GM19452 (cell line): ENCODE measurements at regions not wholly inside any gene's neighbourhood (a gene's known extent, or its start where the extent isn't known, plus 50 kb on each side); places are given as distances from the start of the nearest gene placed in this dataset.

Experiments
- ATAC-seq: cut with Tn5 transposase; IDR thresholded peaks from one replicate; pipeline ENCODE4 v1.9.1; 2021; ENCODE audit not compliant: unreplicated experiment

- no peak for ATAC-seq
These were observed 296.8 kb downstream of the WDR72 start for GRCh38 chr15:53462651-53463050.

- ATAC-seq, result no peak
These were observed 297.8 kb downstream of the WDR72 start for GRCh38 chr15:53461677-53462076.

- no peak for ATAC-seq
These were observed 300.7 kb downstream of the WDR72 start for GRCh38 chr15:53458736-53459135.

GRCh38 chr15:53457479-53457878 lies 302.0 kb downstream of the WDR72 start:
- no peak for ATAC-seq

- no peak for ATAC-seq
These were observed 304.4 kb downstream of the WDR72 start for GRCh38 chr15:53454843-53455721.

- ATAC-seq, result no peak
These were observed 305.0 kb downstream of the WDR72 start for GRCh38 chr15:53454535-53454842.

- ATAC-seq, result no peak
These were observed 306.0 kb downstream of the WDR72 start for GRCh38 chr15:53453253-53454105.

- ATAC-seq, result no peak
These were observed 311.0 kb downstream of the WDR72 start for GRCh38 chr15:53448232-53449015.

GRCh38 chr15:53447742-53448141 lies 311.7 kb downstream of the WDR72 start:
- ATAC-seq, result no peak

- no peak for ATAC-seq
These were observed 312.3 kb downstream of the WDR72 start for GRCh38 chr15:53447053-53447574.

- ATAC-seq, result no peak
These were observed 313.1 kb downstream of the WDR72 start for GRCh38 chr15:53446376-53446775.

GRCh38 chr15:53445531-53445930 lies 313.9 kb downstream of the WDR72 start:
- ATAC-seq, result no peak

- ATAC-seq, result no peak
These were observed 321.2 kb downstream of the WDR72 start for GRCh38 chr15:53437985-53438841.

- no peak for ATAC-seq
These were observed 322.1 kb downstream of the WDR72 start for GRCh38 chr15:53437366-53437765.

- no peak for ATAC-seq
These were observed 325.2 kb downstream of the WDR72 start for GRCh38 chr15:53434174-53434678.

GRCh38 chr15:53416219-53416940 lies 343.1 kb downstream of the WDR72 start:
- no peak for ATAC-seq

GRCh38 chr15:53414167-53414566 lies 345.3 kb downstream of the WDR72 start:
- no peak for ATAC-seq

GRCh38 chr15:53412542-53412941 lies 346.9 kb downstream of the WDR72 start:
- ATAC-seq, result no peak

GRCh38 chr15:53404930-53405493 lies 354.5 kb downstream of the WDR72 start:
- no peak for ATAC-seq
